SJCRH30 (cell line): ENCODE measurements at regions not wholly inside any gene's neighbourhood (a gene's known extent, or its start where the extent isn't known, plus 50 kb on each side); places are given as distances from the start of the nearest gene placed in this dataset.

Experiments used
- DNase-seq, 2 experiments: peaks; one replicate each; pipeline ENCODE4 v3.0.0-alpha.2; 2015 to 2020
- H3K27ac ChIP-seq: fragments of 250-450 bp; sonication (Bioruptor Pico); 2 replicates; pipeline ENCODE4 v1.5.1; 2020; ENCODE audit warnings: mild to moderate bottlenecking, moderate library complexity
- H3K27me3 ChIP-seq: fragments of 250-450 bp; sonication (Bioruptor Pico); 2 replicates; pipeline ENCODE4 v1.5.1; 2020; ENCODE audit warnings: mild to moderate bottlenecking, moderate library complexity
- H3K36me3 ChIP-seq: fragments of 250-450 bp; sonication (Bioruptor Pico); 2 replicates; pipeline ENCODE4 v1.5.1; 2020; ENCODE audit warnings: mild to moderate bottlenecking, moderate library complexity
- H3K4me1 ChIP-seq: fragments of 250-450 bp; sonication (Bioruptor Pico); 2 replicates; pipeline ENCODE4 v1.5.1; 2020; ENCODE audit warnings: mild to moderate bottlenecking, moderate library complexity
- H3K4me3 ChIP-seq: fragments of 250-450 bp; sonication (Bioruptor Pico); 2 replicates; pipeline ENCODE4 v1.5.1; 2020; ENCODE audit warnings: mild to moderate bottlenecking, moderate library complexity
- H3K9me3 ChIP-seq: fragments of 250-450 bp; sonication (Bioruptor Pico); replicated peaks from 2 replicates; pipeline ENCODE4 v1.5.1; 2020; ENCODE audit warnings: mild to moderate bottlenecking, moderate library complexity

GRCh38 chr12:3950714-3951320, 77.6 kb upstream of the PARP11 start:
- DNase-seq = peak in 1 of 2 experiments; percentile 27
- peak overlapping the region; percentile 22 for H3K27ac ChIP-seq

GRCh38 chr12:3947781-3948180, 74.6 kb upstream of the PARP11 start:
- no peak for DNase-seq
- peaks cover 20% of the 10 kb centered on the region for H3K4me1 ChIP-seq
- no peak overlapping the region for H3K27ac ChIP-seq
- H3K4me3 ChIP-seq = no peak overlapping the region
- H3K9me3 ChIP-seq = no peaks in the 10 kb centered on the region
- H3K27me3 ChIP-seq = no peaks in the 10 kb centered on the region
- no peaks in the 10 kb centered on the region for H3K36me3 ChIP-seq

More at GRCh38 chr12:3950714-3951320, 77.6 kb upstream of the PARP11 start:
- Histone ChIP-seq H3K27me3 (no peaks in the 10 kb centered on the region), H3K4me3 (no peak overlapping the region; the same call in 1 of the 2 replicates), H3K9me3 (no peaks in the 10 kb centered on the region; the same call in 1 of the 2 replicates), H3K4me1 (peaks cover 20% of the 10 kb centered on the region), H3K36me3 (no peaks in the 10 kb centered on the region)

- Histone ChIP-seq H3K9me3 (0 out of 2 replicates have a peak, but pooled peaks cover 2% of the 10 kb centered on the region), H3K4me3 (no peak overlapping the region), H3K36me3 (no peaks in the 10 kb centered on the region), H3K27me3 (no peaks in the 10 kb centered on the region), H3K27ac (no peak overlapping the region), H3K4me1 (peaks cover 10% of the 10 kb centered on the region)
- no peak for DNase-seq
These were observed 72.5 kb upstream of the PARP11 start for GRCh38 chr12:3945671-3946070.

- H3K9me3 ChIP-seq = 0 out of 2 replicates have a peak, but pooled peaks cover 2% of the 10 kb centered on the region
- H3K27ac ChIP-seq = no peak overlapping the region
- no peak for DNase-seq
- no peak overlapping the region for H3K4me3 ChIP-seq
- H3K4me1 ChIP-seq = no peaks in the 10 kb centered on the region
- no peaks in the 10 kb centered on the region for H3K27me3 ChIP-seq
- no peaks in the 10 kb centered on the region for H3K36me3 ChIP-seq
These were observed 71.4 kb upstream of the PARP11 start for GRCh38 chr12:3944620-3945019.

- Histone ChIP-seq H3K4me1 (no peaks in the 10 kb centered on the region; the same call in none of the 2 replicates), H3K27ac (no peak overlapping the region), H3K36me3 (no peaks in the 10 kb centered on the region), H3K4me3 (no peak overlapping the region), H3K9me3 (peaks cover 7% of the 10 kb centered on the region; the same call in 1 of the 2 replicates), H3K27me3 (no peaks in the 10 kb centered on the region)
- DNase-seq = no peak
These were observed 64.9 kb upstream of the PARP11 start for GRCh38 chr12:3938042-3938544.

GRCh38 chr12:3935078-3935477, 61.9 kb upstream of the PARP11 start:
- Histone ChIP-seq H3K9me3 (peaks cover 5% of the 10 kb centered on the region; the same call in 1 of the 2 replicates), H3K36me3 (no peaks in the 10 kb centered on the region), H3K27me3 (no peaks in the 10 kb centered on the region), H3K27ac (no peak overlapping the region), H3K4me3 (no peak overlapping the region), H3K4me1 (peaks cover 22% of the 10 kb centered on the region)
- DNase-seq = no peak

- no peak for DNase-seq
- Histone ChIP-seq H3K4me3 (no peak overlapping the region), H3K36me3 (no peaks in the 10 kb centered on the region), H3K27me3 (no peaks in the 10 kb centered on the region), H3K9me3 (peaks cover 5% of the 10 kb centered on the region; the same call in 1 of the 2 replicates), H3K27ac (no peak overlapping the region), H3K4me1 (peaks cover 34% of the 10 kb centered on the region)
These were observed 60.6 kb upstream of the PARP11 start for GRCh38 chr12:3933819-3934192.

GRCh38 chr12:3933074-3933818, 60.0 kb upstream of the PARP11 start:
- Histone ChIP-seq H3K36me3 (no peaks in the 10 kb centered on the region), H3K4me1 (peaks cover 38% of the 10 kb centered on the region), H3K27me3 (no peaks in the 10 kb centered on the region), H3K4me3 (no peak overlapping the region), H3K9me3 (peaks cover 5% of the 10 kb centered on the region; the same call in 1 of the 2 replicates), H3K27ac (no peak overlapping the region)
- no peak for DNase-seq

- H3K4me3 ChIP-seq = no peak overlapping the region
- DNase-seq = peak in 1 of 2 experiments; percentile 14
- no peak overlapping the region for H3K27ac ChIP-seq
- H3K36me3 ChIP-seq = no peaks in the 10 kb centered on the region
- no peaks in the 10 kb centered on the region for H3K27me3 ChIP-seq
- H3K9me3 ChIP-seq = peaks cover 5% of the 10 kb centered on the region; the same call in 1 of the 2 replicates
- peaks cover 52% of the 10 kb centered on the region for H3K4me1 ChIP-seq
These were observed 58.6 kb upstream of the PARP11 start for GRCh38 chr12:3931776-3932175.

- H3K9me3 ChIP-seq = peaks cover 5% of the 10 kb centered on the region; the same call in 1 of the 2 replicates
- peaks cover 55% of the 10 kb centered on the region for H3K4me1 ChIP-seq
- DNase-seq = no peak
- H3K4me3 ChIP-seq = no peak overlapping the region
- H3K27ac ChIP-seq = peak overlapping the region; percentile 96
- H3K27me3 ChIP-seq = no peaks in the 10 kb centered on the region
- H3K36me3 ChIP-seq = no peaks in the 10 kb centered on the region
These were observed 58.0 kb upstream of the PARP11 start for GRCh38 chr12:3931206-3931605.

GRCh38 chr12:3929875-3930615, 56.8 kb upstream of the PARP11 start:
- Histone ChIP-seq H3K27me3 (no peaks in the 10 kb centered on the region), H3K4me1 (peaks cover 67% of the 10 kb centered on the region), H3K9me3 (no peaks in the 10 kb centered on the region), H3K4me3 (peak overlapping the region; percentile 5; the same call in 1 of the 2 replicates), H3K27ac (peak overlapping the region; percentile 96), H3K36me3 (no peaks in the 10 kb centered on the region)
- DNase-seq = peak; percentile 65 to 80

- no peaks in the 10 kb centered on the region for H3K27me3 ChIP-seq
- H3K4me3 ChIP-seq = no peak overlapping the region
- H3K4me1 ChIP-seq = peaks cover 78% of the 10 kb centered on the region
- DNase-seq = peak; percentile 97
- H3K27ac ChIP-seq = peak overlapping the region; percentile 96
- no peaks in the 10 kb centered on the region for H3K9me3 ChIP-seq
- H3K36me3 ChIP-seq = no peaks in the 10 kb centered on the region
These were observed 55.5 kb upstream of the PARP11 start for GRCh38 chr12:3928538-3929184.

GRCh38 chr12:3925621-3926020, 52.4 kb upstream of the PARP11 start:
- H3K4me1 ChIP-seq = peaks cover 71% of the 10 kb centered on the region
- DNase-seq = no peak
- H3K27ac ChIP-seq = peak overlapping the region; percentile 94
- no peaks in the 10 kb centered on the region for H3K36me3 ChIP-seq
- no peaks in the 10 kb centered on the region for H3K9me3 ChIP-seq
- no peaks in the 10 kb centered on the region for H3K27me3 ChIP-seq
- no peak overlapping the region for H3K4me3 ChIP-seq

- H3K9me3 ChIP-seq = no peaks in the 10 kb centered on the region
- no peaks in the 10 kb centered on the region for H3K36me3 ChIP-seq
- H3K4me1 ChIP-seq = peaks cover 63% of the 10 kb centered on the region
- DNase-seq = peak; percentile 95 to 96
- peak overlapping the region; percentile 94 for H3K27ac ChIP-seq
- H3K27me3 ChIP-seq = no peaks in the 10 kb centered on the region
- H3K4me3 ChIP-seq = no peak overlapping the region
These were observed 51.6 kb upstream of the PARP11 start for GRCh38 chr12:3924761-3925160.
